HG02840 (cell line): ENCODE measurements at regions not wholly inside any gene's neighbourhood (a gene's known extent, or its start where the extent isn't known, plus 50 kb on each side); places are given as distances from the start of the nearest gene placed in this dataset.
"Not testable (repeated sequence)": the region's sequence is repeated elsewhere in the genome, so short reads cannot be mapped to it uniquely, and the experiment has no call there.

ENCODE experiments used
- ATAC-seq: cut with Tn5 transposase; IDR thresholded peaks from one replicate; pipeline ENCODE4 v1.9.1; 2021; ENCODE audit warnings: mild to moderate bottlenecking, moderate library complexity, moderate number of reproducible peaks; ENCODE audit not compliant: unreplicated experiment, low FRiP score

DNA sequence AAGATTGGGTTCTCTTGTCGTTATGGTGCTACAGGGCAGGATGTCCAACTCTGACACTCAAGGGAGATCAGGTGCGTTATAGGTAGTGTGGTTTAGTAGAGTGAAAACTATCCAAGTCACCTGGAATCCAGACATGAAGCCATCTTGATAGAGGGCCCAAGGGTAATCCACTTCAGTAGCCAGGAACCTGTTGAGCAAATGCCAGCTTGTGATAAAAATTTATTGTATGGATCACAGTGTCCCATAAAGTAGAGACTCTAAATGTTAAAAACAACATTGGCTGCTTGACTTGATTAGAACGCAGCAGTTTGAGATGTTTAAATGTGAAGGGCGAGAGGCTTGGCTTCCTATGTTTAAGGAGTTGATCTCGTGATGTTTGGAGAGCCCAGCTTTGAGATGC, 105.7 kb upstream of the GMDS start:
- ATAC-seq = no peak

DNA sequence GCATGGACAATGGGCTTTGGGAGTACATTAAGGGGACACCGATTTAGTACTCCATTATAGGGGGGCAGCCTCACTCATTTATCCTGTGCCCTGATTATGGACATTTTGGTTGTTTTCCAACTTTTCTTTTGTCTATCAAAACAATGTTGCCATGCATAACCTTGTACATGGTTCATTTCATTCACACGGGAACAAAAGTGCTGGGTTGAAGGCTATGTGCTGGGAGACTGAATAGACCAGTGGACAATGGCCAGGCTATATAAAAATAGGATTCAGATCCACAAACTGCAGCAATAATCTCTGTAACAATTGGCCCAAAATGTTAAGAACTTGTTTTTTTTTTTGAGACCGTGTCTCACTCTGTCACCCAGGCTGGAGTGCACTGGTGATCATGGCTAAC, 100.7 kb upstream of the GMDS start:
- ATAC-seq = no peak

- no peak for ATAC-seq
Measured at GRCh38 chr6:2344319-2344905, 99.0 kb upstream of the GMDS start.

DNA sequence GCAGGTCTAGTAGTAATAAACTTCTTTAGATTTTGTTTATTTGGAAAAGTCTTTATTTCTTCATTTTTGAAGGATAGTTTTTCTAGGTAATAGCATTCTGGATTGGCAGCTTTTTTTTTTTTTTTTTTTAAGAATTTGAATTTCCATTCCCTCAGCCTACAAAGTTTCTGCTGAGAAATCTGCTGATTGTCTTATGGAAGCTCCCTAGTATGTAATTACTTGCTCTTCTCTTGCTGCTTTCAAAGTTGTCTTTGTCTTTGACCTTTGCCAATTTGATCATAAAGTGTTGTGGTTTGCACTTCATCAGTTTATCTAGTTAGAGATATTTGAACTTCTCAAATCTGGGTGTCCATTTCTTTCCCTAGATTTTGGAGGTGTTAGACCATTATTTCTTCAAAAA, 82.2 kb upstream of the GMDS start:
- ATAC-seq = no peak

DNA sequence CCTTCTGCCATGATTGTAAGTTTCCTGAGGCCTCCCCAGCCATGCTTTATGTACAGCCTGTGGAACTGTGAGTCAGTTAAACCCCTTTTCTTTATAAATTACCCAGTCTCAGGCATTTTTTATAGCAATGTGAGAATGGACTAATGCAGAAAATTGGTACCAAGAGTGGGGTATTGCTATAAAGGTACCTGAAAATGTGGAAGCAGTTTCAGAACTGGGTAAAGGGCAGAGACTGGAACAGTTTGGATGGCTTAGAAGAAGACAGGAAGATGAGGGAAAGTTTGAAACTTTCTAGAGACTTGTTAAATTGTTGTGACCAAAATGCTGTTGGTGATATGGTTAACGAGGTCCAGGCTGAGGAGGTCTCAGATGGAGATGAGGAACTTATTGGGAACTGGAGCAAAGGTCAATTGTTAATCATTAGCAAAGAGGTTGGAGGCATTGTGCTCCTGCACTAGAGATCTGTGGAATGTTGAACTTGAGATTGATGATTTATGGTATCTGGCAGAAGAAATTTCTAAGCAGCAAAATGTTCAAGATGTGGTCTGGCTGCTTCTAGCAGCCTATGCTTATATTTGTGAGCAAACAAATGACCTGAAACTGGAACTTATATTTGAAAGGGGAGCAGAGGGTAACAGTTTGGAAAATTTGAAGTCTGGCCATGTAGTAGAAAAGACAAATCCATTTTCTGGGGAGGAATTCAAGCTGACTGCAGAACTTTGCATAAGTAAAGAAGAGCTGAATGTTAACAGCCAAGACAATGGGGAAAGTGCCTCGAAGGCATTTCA, 79.0 kb upstream of the GMDS start:
- ATAC-seq = no peak

DNA sequence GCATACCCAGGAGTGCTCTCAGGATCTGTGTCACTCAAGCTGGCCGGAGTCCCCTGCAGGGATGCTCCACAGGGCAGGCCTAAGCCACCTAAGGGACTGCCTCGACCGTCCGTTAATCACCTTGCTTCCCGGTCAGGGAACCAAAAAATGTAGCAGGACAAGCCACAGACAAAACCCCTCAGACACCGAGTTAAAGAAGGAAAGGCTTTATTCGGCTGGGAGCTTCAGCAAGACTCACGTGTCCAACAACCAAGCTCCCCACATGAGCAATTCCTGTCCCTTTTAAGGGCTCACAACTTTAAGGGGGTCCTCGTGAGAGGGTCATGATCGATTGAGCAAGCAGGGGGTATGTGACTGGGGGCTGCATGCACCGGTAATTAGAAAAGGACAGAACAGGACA, 72.1 kb upstream of the GMDS start:
- not testable (repeated sequence) for ATAC-seq

- ATAC-seq = no peak
Measured at GRCh38 chr6:2314641-2315040, 69.2 kb upstream of the GMDS start.

DNA sequence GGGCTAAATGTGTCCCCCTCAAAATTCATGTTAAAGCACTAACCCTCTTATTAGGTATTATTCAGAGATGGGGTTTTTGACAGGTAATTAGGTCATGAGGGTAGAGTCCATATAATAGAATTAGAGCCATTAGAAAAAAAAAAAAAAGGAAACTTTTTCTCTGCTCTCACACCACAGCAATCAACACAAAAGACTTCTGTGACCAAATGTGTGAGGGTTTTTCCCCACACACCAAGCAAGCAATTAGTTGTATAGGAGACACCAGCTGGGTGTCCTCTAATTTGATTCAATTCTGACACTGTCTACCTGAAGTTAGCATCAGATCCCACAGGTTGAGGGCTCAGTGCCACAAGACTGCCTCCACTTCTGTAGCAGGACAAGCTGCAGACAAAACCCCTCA, 64.6 kb upstream of the GMDS start:
- no peak for ATAC-seq

GRCh38 chr6:2309122-2309521, 63.7 kb upstream of the GMDS start:
- ATAC-seq = no peak

GRCh38 chr6:2307799-2308198, 62.4 kb upstream of the GMDS start:
- no peak for ATAC-seq

DNA sequence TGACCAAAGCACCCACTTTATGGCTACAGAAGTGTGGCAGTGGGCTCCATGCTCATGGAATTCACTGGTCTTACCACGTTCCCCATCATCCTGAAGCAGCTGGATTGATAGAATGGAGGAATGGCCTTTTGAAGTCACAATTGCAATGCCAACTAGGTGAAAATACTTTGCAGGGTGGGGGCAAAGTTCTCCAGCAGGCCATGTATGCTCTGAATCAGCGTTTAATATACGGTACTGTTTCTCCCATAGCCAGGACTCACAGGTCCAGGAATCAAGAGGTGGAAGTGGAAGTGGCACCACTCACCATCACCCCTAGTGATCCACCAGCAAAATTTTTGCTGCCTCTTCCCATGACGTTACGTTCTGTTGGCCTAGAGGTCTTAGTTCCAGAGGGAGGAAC, 60.5 kb upstream of the GMDS start:
- ATAC-seq = no peak

- ATAC-seq = not testable (repeated sequence)
Measured at GRCh38 chr6:2302482-2302881, 57.1 kb upstream of the GMDS start.

- no peak for ATAC-seq
Measured at GRCh38 chr6:2296781-2297180, 51.4 kb upstream of the GMDS start.
